Activated T-cell treated with anti-CD3 and anti-CD28 coated beads for 1 hour (primary cell): ENCODE measurements at regions not wholly inside any gene's neighbourhood (a gene's known extent, or its start where the extent isn't known, plus 50 kb on each side); places are given as distances from the start of the nearest gene placed in this dataset.
"Not testable (repeated sequence)": the region's sequence is repeated elsewhere in the genome, so short reads cannot be mapped to it uniquely, and the experiment has no call there.

Experiments
- DNase-seq: peaks from one replicate; pipeline ENCODE4 v3.0.0-alpha.2; 2020; ENCODE audit warnings: low read depth

DNA sequence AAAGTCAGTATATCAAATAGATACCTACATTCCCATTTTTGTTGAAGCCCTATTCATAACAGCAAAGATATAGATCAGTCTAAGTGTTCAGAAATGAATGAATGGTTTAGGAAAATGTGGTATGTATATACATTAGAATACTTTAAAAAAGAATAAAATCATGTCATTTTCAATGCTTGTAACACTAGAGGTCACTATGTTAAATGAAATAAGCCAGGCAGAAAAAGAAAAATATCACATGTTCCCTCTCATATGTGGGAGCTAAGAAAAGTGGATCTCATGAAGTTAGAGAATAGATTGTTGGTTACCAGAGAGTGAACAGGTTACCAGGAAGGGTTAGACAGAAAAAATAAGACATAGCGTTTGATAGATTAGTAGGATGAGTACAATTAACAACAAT, 1111.0 kb upstream of the SLC39A10 start:
- DNase-seq: no peak

DNA sequence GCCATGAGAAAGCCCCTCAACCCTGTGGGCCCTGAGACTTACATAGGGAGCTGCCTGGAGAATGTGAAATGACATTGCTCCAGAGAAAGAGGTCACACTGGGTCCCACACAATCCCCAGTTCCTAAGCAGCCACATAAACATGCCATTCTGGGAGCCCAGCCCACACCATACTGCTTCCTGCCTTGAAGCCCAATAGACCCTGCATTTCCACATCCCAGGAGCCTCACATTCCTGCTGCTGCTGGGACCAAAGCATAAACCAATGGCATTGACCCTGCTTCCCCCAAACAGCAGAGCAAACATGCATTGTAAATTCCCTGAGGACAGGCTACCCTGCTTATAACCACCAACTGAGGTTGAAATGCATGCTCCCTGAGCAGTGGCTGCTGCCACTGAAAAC, 1117.6 kb upstream of the SLC39A10 start:
- DNase-seq: no peak

DNA sequence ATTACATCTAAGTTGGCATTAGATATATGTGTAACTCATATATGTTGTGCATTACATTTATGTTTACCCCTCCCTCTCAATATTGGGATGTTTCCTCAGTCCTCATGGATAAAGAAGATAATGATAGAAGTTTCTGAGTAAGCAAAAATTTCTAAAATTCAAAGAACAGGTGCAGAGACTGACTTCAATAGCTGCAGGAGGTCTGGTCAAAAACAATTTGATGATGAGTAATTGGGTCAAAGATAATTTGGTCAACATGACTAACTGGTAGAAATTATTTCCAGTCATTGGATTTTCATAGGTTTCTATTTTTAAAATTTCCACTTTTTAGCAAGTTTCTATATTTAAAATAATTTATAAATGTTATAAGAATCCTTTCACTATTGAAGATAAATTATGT, 1130.9 kb upstream of the SLC39A10 start:
- DNase-seq: no peak

DNA sequence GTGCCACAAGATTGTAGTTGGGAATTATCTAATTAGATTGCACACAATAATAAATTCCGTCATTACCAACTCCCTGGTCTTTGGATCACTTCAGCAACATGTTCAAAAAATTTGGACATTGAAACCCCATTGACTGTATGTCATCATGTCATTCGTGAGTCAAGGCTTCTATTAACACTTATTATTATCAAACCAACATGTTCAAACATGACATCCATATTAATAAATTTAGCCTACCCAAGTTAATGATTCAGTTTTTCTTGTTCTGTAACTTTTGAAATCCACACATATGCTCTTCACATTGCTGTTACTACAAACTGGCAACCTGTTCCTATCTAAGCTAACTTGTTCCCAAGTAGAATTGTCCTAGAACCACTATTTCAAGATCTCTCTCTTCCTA, 1142.7 kb upstream of the SLC39A10 start:
- no peak for DNase-seq

DNA sequence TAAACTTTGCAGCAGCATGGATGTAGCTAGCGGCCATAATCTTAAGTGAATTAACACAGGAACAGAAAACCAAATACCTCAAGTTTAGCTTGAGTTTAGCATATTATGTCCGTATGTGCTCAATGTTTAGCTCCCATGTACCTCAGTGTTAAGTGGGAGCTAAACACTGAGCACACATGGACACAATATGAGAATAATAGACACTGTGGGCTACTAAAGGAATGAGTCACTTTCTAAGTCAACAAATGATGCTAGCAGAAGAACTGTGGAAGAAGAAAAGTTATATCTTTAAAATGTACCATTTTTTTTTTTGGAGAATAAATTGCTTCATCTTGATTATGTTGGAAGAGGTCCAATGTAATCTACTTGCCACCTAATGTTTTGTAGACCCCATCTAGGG, 1146.0 kb upstream of the SLC39A10 start:
- not testable (repeated sequence) for DNase-seq

DNA sequence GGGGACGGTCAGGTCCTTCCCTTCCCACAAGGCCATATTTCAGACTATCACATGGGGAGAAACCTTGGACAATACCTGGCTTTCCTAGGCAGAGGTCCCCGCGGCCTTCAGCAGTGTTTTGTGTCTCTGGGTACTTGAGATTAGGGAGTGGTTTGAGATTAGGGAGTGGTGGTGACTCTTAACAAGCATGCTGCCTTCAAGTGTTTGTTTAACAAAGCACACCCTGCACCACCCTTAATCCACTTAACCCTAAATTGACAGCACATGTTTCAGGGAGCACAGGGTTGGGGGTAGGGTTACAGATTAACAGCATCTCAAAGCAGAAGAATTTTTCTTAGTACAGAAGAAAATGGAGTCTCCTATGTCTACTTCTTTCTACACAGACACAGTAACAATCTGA, 1152.2 kb upstream of the SLC39A10 start:
- DNase-seq: not testable (repeated sequence)

DNA sequence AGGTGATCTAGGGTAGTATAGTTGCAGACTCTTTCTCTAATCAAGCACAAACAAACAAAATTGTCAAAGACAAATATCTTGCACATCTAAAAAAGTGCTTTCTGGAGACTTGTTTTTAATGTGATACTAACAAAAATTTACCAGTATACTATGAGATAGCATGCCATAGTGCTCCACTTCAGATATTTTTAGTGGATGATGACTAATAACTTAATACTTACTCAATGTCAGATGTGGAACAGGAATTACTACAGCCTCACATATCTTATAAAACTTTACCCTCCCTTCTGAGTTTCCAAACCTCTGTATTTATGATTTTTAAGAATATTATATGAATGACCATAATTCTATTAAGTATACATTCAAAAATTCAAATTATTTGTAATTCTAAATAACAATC, 1162.0 kb upstream of the SLC39A10 start:
- DNase-seq: no peak

DNA sequence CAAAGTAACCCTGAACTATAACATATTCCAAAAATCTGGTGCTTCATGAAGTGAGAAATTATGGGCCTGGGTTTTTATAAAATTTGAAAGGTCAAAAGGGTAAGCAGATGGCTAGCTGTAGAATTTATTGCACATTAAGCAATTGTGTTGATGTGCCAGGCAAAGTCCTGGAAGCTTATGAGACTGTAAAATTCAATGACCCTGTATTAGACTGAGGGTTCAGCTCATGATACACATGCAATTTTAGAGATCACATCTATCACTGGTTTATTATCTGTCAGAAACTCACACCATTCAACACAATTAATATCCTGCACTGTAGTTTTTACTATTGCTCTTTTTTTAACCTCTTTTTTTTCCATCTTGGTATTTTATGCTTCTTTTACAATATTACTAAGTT, 1162.6 kb upstream of the SLC39A10 start:
- DNase-seq: no peak

DNA sequence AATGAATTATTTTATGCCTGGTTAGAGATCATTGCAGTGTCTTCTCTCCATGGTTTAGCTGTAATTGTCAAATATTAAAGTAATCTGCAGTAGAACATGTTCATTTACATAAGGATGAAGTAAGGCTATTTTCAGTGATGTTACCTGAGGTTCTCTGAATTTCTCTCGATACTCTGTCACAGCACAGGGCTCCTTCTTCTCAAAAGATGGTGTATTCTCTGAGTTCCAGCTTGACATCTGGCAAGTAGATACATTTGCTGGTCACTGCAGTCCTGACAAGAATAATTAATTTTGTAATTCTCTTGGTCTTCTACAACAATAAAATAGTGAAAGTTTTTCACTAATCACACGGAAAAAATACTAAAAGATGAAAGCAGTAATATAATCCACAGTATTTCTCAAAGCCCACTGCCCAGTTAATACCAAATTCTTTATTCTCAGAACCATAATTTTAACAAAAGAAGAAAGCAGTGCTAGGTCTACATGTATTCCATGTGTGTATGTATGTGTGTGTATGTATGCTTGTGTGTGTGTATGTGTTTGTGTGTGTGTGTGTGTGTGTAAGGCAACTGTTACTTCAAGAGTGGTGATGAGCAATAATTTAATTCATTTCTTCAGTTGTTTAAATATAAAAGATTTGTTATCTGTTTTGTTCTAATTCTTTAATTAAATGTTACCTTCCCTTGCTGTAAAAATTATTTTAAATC, 1165.5 kb upstream of the SLC39A10 start:
- no peak for DNase-seq

DNA sequence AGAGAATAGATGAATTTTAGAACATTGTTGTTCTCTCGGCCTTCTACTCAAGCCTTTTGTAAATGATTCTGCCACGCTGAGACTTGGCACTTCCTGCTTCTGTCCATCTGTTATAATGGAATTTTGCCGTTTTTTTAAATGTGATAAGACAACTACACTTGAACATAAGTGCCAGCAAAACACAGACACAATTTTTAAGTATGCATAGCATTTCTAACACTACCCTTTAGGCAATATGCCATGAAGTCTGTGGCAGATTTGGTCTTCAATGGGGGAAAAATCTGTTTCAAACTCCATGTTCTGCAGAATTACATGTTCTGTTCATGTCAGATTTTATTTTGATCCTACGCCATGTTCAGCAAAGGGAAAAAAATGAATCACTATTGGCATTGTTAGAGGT, 1170.7 kb upstream of the SLC39A10 start:
- DNase-seq: no peak

DNA sequence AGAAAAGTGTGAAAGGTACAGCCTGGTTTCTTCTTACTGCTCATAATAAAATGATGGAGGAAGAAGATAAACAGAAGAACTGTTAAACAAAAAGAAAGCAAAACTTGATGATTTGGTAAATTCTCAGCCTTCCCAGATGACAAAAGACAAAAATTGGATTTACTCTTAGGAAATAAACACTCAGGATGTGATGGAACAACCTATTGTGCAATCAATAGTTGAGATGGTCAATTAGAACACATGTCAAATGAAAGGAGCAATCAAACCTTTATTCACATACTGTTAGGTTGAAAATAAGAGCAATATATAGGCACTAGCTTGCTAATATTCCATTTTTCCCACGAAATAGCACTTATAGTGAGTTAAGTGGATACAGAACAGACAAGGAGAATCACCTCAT, 1174.0 kb upstream of the SLC39A10 start:
- no peak for DNase-seq

DNA sequence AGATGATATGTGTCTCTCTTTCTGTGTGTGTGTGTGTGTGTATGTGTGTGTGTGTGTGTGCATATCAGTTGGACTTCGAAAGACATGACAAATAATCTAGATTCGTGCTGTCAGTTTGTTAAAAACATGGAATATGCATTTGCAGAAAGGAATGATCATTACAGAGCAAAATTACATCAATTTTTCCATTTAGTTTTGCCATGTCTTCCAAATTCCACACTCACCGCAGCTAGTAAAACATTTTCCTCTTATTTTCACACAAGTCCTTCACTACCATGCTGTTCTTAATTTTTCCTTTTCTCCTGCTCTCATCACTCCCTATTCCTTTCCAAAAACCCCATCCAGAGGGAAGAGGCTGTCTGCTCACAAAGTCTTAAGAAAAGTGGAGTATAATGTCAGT, 1191.4 kb upstream of the SLC39A10 start:
- DNase-seq: no peak

DNA sequence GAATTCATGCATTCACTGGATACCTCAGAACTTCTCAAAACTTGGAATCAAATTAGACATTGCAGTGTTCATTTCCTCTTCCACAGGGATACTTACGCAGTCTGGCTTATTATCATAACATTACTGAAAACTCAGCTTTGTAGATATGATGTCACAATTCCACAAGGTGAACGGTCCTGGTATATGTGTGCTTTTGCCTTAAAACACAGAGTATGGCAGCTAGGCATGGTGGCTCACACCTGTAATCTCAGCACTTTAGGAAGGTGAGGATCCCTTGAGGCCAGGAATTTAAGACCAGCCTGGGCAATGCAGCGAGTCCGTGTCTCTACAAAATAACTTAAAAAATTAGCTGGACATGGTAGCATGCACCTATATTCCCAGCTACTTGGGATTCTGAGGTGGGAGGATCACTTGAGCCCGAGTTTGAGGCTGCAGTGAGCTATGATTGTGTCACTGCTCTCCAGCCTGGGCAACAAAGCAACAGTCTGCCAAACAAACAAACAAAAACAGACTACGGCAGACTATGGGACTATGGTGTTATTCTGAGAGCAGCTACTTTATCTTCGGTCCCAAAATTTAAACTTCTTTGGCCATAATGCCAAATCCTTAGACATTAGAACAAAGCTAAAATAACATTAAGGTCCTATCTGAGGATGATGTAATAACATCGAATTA, 1191.9 kb upstream of the SLC39A10 start:
- DNase-seq: no peak

DNA sequence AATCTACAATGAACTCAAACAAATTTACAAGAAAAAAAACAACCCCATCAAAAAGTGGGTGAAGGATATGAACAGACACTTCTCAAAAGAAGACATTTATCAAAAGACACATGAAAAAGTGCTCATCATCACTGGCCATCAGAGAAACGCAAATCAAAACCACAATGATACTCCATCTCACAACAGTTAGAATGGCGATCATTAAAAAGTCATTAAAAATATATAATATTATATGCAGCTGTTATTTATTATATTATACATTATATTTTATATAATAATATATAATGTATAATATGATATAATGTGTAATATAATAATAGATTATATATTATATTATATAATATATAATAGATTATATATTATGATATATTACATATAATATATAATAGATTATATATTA, 1194.1 kb upstream of the SLC39A10 start:
- DNase-seq: not testable (repeated sequence)

DNA sequence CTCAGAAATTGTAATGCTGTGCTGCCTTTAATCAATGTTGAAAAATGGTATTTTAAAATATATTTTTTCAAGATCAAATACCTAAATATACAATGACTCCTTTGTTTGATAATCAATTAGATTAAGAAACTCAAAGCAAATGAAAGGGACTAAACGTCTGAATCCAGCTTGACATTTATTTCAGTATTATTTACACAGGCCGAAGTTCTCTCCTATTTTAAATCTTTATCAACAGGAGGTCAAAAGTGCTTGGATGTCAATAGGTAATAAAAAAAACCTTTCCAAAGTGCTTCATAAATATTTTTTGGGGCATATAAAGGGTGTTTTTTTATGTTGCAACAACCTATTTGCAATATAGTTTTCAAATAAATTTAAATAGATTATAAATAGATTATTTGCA, 1201.7 kb upstream of the SLC39A10 start:
- no peak for DNase-seq

DNA sequence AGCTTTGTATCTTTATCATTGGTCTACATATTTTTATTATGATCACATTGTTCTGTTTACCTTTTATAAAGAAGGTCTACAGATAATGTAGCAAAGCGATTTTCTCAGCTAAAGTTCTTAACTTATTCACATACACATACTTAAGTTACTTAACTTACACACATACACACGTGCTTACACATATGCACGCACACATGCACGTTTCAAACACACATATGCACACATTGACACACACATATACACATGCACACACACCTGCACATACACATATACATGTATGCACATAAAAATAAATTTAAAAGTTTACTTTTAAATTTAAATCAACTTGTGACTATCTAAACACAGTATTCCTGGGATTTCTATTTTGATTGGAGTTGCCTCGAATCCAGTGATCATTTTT, 1204.5 kb upstream of the SLC39A10 start:
- no peak for DNase-seq

DNA sequence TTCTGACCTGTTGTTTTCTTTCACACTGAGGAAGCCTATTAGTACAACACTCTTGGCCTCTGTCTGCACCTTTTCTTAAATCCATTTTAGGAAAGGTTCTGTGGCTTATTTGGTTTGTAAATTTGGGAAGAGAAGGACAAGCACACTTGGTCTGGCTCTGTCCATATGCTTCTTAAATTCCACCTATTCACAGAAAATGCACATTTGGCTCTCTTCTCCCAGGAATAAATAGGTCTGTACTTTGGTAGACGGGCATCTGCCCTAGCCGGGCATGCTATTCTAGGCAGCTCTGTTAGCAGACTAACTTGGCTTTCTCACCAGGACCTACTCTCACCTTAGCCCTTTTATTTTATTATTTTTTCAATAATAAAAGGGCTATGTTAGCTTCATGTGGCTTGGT, 1211.8 kb upstream of the SLC39A10 start:
- no peak for DNase-seq

DNA sequence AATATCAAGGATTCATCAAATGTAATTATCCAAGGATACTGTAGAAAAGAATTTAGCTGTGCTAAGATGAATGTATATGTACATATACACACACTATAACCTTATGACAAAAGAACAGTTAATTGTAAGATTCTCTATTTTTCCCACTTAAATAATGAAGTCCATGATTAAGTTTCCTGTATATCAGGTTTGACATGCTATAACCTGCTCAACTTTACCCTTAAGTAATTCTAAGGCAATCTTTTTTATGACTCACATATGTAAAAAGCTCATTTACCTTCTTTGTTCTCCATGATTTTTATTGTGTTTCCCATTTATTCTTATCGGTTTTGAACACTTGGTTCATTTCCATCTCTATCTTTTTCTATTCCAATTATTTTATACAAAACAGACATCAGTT, 1213.1 kb upstream of the SLC39A10 start:
- DNase-seq: no peak

DNA sequence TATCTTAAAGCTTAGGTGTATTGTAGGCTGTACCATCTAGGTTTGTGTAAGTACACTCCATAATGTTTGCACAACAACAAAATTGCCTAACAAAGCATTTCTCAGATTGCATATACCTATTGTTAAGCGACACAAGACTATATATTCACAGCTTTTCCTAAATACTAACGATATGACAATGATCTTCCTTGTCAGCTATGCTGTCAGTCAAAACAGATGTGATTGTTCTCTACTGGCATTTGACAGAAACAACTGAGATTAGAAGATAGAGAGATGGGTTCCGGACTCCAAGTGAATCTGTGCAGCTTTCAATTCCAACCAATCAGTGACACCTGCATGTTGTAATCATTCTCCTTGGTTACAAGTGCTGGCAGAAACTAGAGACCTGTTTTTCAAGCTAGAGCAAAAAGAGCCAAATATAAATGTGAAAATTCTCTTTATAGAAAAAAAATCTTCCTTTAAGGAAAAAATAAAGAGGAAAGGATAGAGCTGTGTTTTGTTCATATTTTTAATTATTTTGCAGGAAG, 1232.3 kb upstream of the SLC39A10 start:
- DNase-seq: no peak

DNA sequence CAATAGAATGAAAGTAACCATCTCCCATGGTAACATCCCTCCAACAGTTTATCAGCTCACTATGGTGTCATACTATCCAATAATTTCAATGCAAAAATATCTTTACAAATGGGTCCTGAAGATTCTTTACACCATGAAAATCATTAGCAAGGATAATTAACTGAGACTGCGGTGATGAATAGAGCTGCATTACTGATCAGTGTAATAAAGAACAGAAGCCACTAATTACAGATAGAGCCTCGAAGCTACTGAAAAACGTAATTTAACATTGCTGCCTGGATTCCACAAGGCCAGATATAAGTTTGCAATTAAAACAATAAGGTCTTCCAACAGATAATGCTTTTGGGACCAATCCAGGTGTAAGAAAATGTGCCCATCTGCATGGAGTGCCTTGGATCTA, 1245.8 kb upstream of the SLC39A10 start:
- no peak for DNase-seq

DNA sequence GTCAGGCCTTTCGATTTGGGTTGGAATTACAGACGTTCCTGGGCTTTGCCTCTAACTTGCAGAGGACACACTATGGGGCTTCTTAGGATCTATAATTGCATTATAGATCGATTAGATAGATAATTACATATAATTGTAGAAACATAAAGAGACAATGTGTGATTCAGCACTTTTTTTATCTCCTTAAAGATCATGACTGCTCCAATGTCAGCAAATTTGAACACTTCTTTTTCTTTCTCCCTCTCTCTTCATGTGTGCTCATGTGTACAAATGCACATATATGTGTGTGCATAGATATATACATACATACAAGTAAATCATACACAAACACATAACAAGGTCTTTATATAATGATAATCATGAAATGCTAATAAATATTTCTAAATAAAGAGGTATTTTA, 1261.2 kb upstream of the SLC39A10 start:
- DNase-seq: no peak

DNA sequence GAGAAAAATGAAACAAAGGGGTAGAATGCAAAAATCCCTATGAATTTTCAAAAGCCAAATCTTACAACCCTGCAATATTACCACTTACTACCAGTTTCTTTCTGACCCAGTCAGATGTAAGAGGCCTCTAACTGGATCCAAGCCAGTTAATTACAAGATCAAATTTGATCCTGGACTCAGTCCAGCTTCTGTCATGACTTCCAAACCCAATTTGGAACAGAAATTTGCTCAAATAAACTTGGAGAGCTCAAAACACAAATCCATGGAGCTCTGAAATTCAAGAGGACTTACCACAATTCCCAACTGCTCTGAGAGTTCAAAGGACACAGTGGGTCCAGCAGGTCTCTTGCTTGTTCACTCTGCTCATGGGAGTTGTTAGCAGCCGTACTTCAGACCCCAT, 1271.7 kb upstream of the SLC39A10 start:
- DNase-seq: no peak

DNA sequence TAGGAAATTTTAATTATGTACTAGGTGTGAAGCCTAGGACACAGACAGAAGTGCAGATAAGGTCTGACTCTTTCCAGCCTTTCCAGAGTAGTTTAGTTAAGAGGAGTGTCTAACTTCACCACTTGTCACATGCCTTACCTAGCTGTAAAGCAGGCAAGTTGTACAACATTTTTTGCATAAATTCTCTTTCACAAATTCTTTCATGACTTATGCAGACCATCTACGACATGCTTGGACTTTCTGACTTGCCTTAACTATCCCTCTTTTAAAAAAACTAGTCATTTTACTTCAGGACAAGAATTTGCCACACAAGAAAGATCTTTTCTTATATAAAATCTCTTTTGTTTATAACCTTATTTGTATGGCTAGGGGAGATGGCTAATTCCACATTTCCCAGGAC, 1273.6 kb upstream of the SLC39A10 start:
- no peak for DNase-seq

DNA sequence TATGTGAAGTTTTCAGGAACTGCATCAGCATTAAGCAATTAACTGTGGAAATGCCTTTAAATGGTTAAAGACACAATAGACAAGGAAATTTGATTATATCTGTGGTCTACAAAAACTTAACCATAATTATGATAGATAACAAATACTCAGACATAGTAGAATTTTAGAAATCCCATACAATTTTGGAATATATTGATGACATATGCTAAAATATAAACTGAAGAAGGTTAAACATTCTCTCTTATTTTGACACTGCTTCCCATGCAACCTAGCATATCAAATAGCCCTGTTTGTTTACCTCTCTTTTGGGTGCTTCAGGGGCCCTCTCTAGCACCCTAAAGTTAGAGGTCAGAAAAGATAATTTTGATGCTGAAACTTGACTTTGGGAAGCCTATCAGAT, 1274.8 kb upstream of the SLC39A10 start:
- DNase-seq: no peak
